ENCODE measurements at regions not wholly inside any gene's neighbourhood (a gene's known extent, or its start where the extent isn't known, plus 50 kb on each side); places are given as distances from the start of the nearest gene placed in this dataset.

- Histone ChIP-seq H3K14ac (ENCODE audit: insufficient read length) (no peak overlapping the region), H3K4me3 (ENCODE audit: extremely low read depth in 1 of 4, insufficient read depth in 2 of 4, low read depth in 3 of 4, low read length in 4 of 4) (no peak overlapping the region), H4K5ac (ENCODE audit: insufficient read length, low read depth, low read length) (no peak overlapping the region), H3K4me2 (ENCODE audit: insufficient read depth in 1 of 2, low read depth in 2 of 2, low read length in 2 of 2) (no peak overlapping the region), H2BK15ac (ENCODE audit: low read length) (no peak overlapping the region), H3K9ac (replicated peaks in 1 of 4; ENCODE audit: extremely low read depth in 1 of 4, low read depth in 3 of 4, low read length in 3 of 4) (no peak overlapping the region), H2AFZ (ENCODE audit: low read length) (no peak overlapping the region), H3K4me1 (replicated peaks in 1 of 4; ENCODE audit: control insufficient read depth in 3 of 4, insufficient read depth in 4 of 4, low read length in 3 of 4) (no peaks in the 10 kb centered on the region), H2BK12ac (ENCODE audit: low read depth, low read length) (no peak overlapping the region), H3K56ac (replicated peaks; ENCODE audit: insufficient read length, low read depth, low read length) (no peak overlapping the region), H3K18ac (ENCODE audit: extremely low read depth, low read length) (no peak overlapping the region), H3K9me3 (ENCODE audit: insufficient read depth in 2 of 2, low read depth in 1 of 2, low read length in 1 of 2) (no peaks in the 10 kb centered on the region), H3K27me3 (replicated peaks in 1 of 4; ENCODE audit: control insufficient read depth in 3 of 4, extremely low read depth in 1 of 4, insufficient read depth in 3 of 4, low read length in 3 of 4) (no peaks in the 10 kb centered on the region), H3K27ac (ENCODE audit: low read depth, low read length) (no peak overlapping the region), H2AK5ac (ENCODE audit: low read depth, low read length) (no peak overlapping the region), H3K79me2 (ENCODE audit: control insufficient read depth in 1 of 2, insufficient read depth in 2 of 2, low read length in 2 of 2) (no peaks in the 10 kb centered on the region), H4K91ac (replicated peaks; ENCODE audit: insufficient read length, low read length) (no peak overlapping the region), H3K36me3 (ENCODE audit: control insufficient read depth in 2 of 4, insufficient read depth in 4 of 4, low read length in 3 of 4) (no peaks in the 10 kb centered on the region), H2BK5ac (ENCODE audit: low read depth, low read length) (no peak overlapping the region), H3K79me1 (ENCODE audit: low read depth, low read length) (no peaks in the 10 kb centered on the region), H4K20me1 (replicated peaks in 1 of 2; ENCODE audit: control insufficient read depth in 1 of 2, insufficient read depth in 2 of 2, low read length in 2 of 2) (no peaks in the 10 kb centered on the region), H2BK120ac (replicated peaks; ENCODE audit: low read depth, low read length) (no peak overlapping the region), H3K23ac (ENCODE audit: insufficient read length) (no peak overlapping the region), H2BK20ac (ENCODE audit: low read length) (no peak overlapping the region), H3K4ac (replicated peaks; ENCODE audit: insufficient read length, low read depth, low read length) (no peak overlapping the region), H3K23me2 (ENCODE audit: low read depth, low read length) (no peaks in the 10 kb centered on the region), H4K8ac (ENCODE audit: extremely low read depth, insufficient read depth, low read length) (no peak overlapping the region)
- TF ChIP-seq POLR2A (IDR thresholded peaks at IDR 0.05; ENCODE audit: control extremely low read depth in 1 of 2, low read depth in 2 of 2, low read length in 2 of 2) (no peak), ASH2L (IDR thresholded peaks at IDR 0.05; ENCODE audit: low read length) (no peak), EP300 (IDR thresholded peaks at IDR 0.05; ENCODE audit: borderline replicate concordance in 1 of 2, low read depth in 2 of 2, low read length in 2 of 2) (no peak), CREB1 (IDR thresholded peaks at IDR 0.05) (no peak), SIN3A (conservative IDR thresholded peaks at IDR 0.05 in 1 of 2, IDR thresholded peaks at IDR 0.05 in 1 of 2; ENCODE audit: low read depth in 1 of 2, low read length in 2 of 2) (no peak), SIRT6 (IDR thresholded peaks at IDR 0.05; ENCODE audit: low read length) (no peak), RXRA (IDR thresholded peaks at IDR 0.05; ENCODE audit: insufficient read depth, low read depth, low read length) (no peak), TAF1 (IDR thresholded peaks at IDR 0.05; ENCODE audit: low read depth, low read length) (no peak), POU5F1 (IDR thresholded peaks at IDR 0.05; ENCODE audit: low read depth, low read length) (no peak), TEAD4 (IDR thresholded peaks at IDR 0.05; ENCODE audit: low read depth, low read length) (no peak), CHD2 (IDR thresholded peaks at IDR 0.05; ENCODE audit: low read length) (no peak), JUND (IDR thresholded peaks at IDR 0.05; ENCODE audit: low read length) (no peak), SP1 (IDR thresholded peaks at IDR 0.05; ENCODE audit: low read depth, low read length) (no peak), KDM5A (IDR thresholded peaks at IDR 0.05; ENCODE audit: low read length) (no peak), MAX (IDR thresholded peaks at IDR 0.05) (no peak)
- TF ChIP-seq, protein P1, sequence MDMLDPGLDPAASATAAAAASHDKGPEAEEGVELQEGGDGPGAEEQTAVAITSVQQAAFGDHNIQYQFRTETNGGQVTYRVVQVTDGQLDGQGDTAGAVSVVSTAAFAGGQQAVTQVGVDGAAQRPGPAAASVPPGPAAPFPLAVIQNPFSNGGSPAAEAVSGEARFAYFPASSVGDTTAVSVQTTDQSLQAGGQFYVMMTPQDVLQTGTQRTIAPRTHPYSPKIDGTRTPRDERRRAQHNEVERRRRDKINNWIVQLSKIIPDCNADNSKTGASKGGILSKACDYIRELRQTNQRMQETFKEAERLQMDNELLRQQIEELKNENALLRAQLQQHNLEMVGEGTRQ (IDR thresholded peaks at IDR 0.05; ENCODE audit: low read length), result no peak
- no peak for DNase-seq (ENCODE audit: low read depth in 1 of 2, low spot score in 2 of 2)
- CTCF ChIA-PET (ENCODE audit: partially characterized antibody), result no interaction called here
- no peak for FAIRE-seq
- 82% methylated on average over 1 of the region's 1 CpG; no CpG with 5 or more reads in 1 of the 2 experiments for WGBS, 2 experiments (ENCODE audit: extremely low coverage in 1 of 2, insufficient coverage in 1 of 2, insufficient read length in 1 of 2, insufficient replicate concordance in 2 of 2, low coverage in 1 of 2, low lambda C conversion rate in 2 of 2, missing lambda C conversion rate in 1 of 2)
- POLR2A ChIA-PET (ENCODE audit: partially characterized antibody), result no interaction called here
Measured at GRCh38 chr5:128015478-128015877, 68.1 kb upstream of the SLC12A2 start.
